ENCODE measurements at regions not wholly inside any gene's neighbourhood (a gene's known extent, or its start where the extent isn't known, plus 50 kb on each side); places are given as distances from the start of the nearest gene placed in this dataset.

DNA sequence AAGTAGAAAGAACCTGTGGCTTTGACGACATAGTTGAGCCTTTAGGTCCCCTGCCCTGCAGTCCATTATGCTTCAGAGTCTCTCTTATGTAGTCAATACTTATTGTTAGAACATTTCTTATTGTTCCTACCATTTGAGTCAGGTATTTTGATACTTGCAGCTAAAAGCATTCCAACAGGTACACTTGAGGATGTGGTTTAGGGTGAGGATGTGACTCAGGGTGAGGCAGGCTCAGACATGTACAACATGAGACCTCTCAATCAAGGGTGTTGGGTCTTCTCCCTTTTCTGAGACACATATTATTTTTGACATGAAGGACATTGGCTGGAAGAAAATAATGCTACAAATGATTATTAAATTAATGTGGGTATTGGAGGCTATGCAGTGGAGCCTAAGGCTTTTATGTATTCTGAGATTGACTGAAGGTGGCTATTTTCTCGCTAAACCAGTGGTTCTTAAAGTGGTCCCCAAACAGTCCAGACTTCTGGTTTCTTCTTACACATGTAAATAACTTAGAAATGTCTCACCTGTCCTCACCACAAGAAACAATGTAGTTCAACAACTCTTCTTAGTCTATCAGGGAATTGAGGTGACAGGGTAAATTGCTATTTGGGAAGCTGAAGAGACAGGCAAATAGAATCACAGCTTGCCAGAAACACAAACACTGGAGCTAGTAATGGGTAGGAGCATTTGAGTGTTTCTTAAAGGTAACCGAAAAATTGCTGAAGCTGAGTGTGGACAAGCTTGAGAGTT, 135.5 kb upstream of the ZPLD1 start:
- TF ChIP-seq CTCF (IDR thresholded peaks at IDR 0.05), result no peak
- ATAC-seq (ENCODE audit: low FRiP score) (no peak), DNase-seq (ENCODE audit: low spot score) (no peak)

DNA sequence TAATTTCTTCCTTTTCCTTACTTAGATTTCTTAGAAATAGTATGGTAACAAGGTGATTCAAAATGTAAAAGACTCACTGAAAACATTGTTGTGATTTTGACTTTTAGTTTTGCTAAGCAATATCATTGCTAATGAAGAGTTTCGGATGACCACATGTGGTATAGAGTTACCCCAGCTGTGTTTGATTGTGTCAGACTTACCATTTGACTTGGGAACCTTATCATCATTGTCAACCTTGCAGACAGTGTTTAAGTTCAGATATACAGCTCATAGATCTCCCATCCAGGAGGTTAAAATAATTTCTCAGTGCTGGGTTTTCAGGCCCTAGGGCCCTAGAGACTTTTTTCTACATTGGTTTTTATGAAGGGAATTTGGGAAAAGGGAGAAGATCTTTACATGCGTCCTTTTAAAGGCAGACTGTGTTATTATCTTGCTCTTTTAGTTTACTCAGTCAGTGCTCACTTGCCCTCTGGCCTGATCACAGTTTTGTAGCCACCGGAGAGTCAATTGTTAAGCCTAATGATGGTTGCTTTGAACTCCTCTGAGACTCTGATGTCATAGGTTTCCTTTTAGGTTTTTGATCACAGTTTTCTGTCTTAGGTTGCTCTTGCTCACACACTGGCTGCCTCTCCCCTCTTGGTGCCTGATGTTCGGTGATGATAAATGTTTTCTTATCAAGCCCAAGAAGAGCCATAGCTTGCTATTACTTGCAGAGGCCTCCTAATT, 133.5 kb upstream of the ZPLD1 start:
- no peak for TF ChIP-seq CTCF (IDR thresholded peaks at IDR 0.05)
- no peak for DNase-seq (ENCODE audit: low spot score)
- ATAC-seq (ENCODE audit: low FRiP score), result no peak

GRCh38 chr3:102302020-102302419, 132.8 kb upstream of the ZPLD1 start:
- DNase-seq (ENCODE audit: low spot score), result no peak
- TF ChIP-seq CTCF (IDR thresholded peaks at IDR 0.05), result no peak
- ATAC-seq (ENCODE audit: low FRiP score), result no peak

DNA sequence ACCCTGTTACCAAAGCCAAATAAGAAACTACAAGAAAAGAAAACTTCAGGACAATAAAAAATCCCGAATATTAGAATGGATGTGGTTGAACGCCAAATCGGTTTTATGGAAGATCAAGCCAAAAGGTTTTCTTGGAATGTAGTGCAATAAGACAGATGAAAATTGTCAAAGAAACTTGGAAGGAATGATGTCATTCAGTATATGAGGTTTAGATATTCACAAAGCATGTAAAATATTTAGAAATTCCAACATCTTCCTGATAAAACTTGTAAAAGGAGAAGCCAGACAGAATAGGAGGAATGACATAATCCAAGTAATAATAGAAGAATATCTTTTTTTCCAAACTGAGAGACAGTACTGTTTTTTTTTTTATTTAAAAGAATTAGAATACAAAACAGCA, 130.3 kb upstream of the ZPLD1 start:
- no peak for DNase-seq (ENCODE audit: low spot score)
- ATAC-seq (ENCODE audit: low FRiP score), result no peak
- no peak for TF ChIP-seq CTCF (IDR thresholded peaks at IDR 0.05)

- TF ChIP-seq CTCF (IDR thresholded peaks at IDR 0.05), result no peak
- DNase-seq (ENCODE audit: low spot score) (no peak), ATAC-seq (ENCODE audit: low FRiP score) (no peak)
Observed at GRCh38 chr3:102307442-102307841, 127.4 kb upstream of the ZPLD1 start.

- no peak for DNase-seq (ENCODE audit: low spot score)
- no peak for TF ChIP-seq CTCF (IDR thresholded peaks at IDR 0.05)
- ATAC-seq (ENCODE audit: low FRiP score), result no peak
Observed at GRCh38 chr3:102329066-102329465, 105.7 kb upstream of the ZPLD1 start.

- ATAC-seq (ENCODE audit: low FRiP score) (no peak), DNase-seq (ENCODE audit: low spot score) (no peak)
- TF ChIP-seq CTCF (IDR thresholded peaks at IDR 0.05), result no peak
Observed at GRCh38 chr3:102329561-102329960, 105.3 kb upstream of the ZPLD1 start.
